GM12878 (cell line): ENCODE measurements at regions not wholly inside any gene's neighbourhood (a gene's known extent, or its start where the extent isn't known, plus 50 kb on each side); places are given as distances from the start of the nearest gene placed in this dataset.

Experiments used
- ATAC-seq: fragments of 200-7000 bp; cut with Tn5 transposase; 3 replicates; pipeline ENCODE4 v1.9.1; 2020; ENCODE audit warnings: mild to moderate bottlenecking, moderate library complexity
- BruUV-seq: library from RNA; stranded (reverse); fragments of 400-500 nt; replicated peaks from 2 replicates; lab custom pipeline; 2021; lab: Mats Ljungman, UMichigan
- CTCF ChIA-PET: fragments of 300-600 bp; sonication (Branson Sonifier 250); formaldehyde crosslinking; extraction: SDS; loops from one replicate; lab custom pipeline; 2021; ENCODE audit warnings: inconsistent platforms; lab: Yijun Ruan, JAX
- POLR2A ChIA-PET: fragments of 350-600 bp; formaldehyde crosslinking; extraction: SDS; loops from one replicate; lab custom pipeline; 2021; ENCODE audit warnings: inconsistent platforms; lab: Charles Lee
- RAD21 ChIA-PET: fragments of 300-600 bp; sonication (Branson Sonifier 250); formaldehyde crosslinking; loops from one replicate; lab custom pipeline; 2023; ENCODE audit warnings: antibody characterized with exemption; ENCODE audit not compliant: unreplicated experiment; lab: Charles Lee
- SMC1A ChIA-PET: fragments of 300-600 bp; sonication (Branson Sonifier 250); formaldehyde crosslinking; loops from one replicate; lab custom pipeline; 2023; ENCODE audit not compliant: unreplicated experiment, uncharacterized antibody; lab: Charles Lee
- DNase-seq: peaks from one replicate; pipeline ENCODE4 v3.0.0-alpha.2; 2011; ENCODE audit warnings: low read depth, low spot score
- FAIRE-seq: peaks from 3 replicates; lab custom pipeline; 2011; peaks lifted over from hg19 to GRCh38; lab: Jason Lieb, UNC
- H2AFZ ChIP-seq: 2 replicates; pipeline ENCODE4 v1.6.0; 2011; ENCODE audit warnings: low read depth, low read length, control low read depth; ENCODE audit not compliant: control insufficient read depth
- H3K27ac ChIP-seq: 2 replicates; pipeline ENCODE4 v1.5.1; 2011; ENCODE audit warnings: control low read depth; ENCODE audit not compliant: control insufficient read depth, insufficient read depth
- H3K27me3 ChIP-seq, 2 experiments: replicated peaks in 1 of 2; 2 replicates each; pipeline versions ENCODE4 v1.6.0 to v1.6.1; 2011; ENCODE audit warnings: low read length in 1 of 2; ENCODE audit not compliant: control insufficient read depth in 2 of 2, insufficient read depth in 2 of 2
- H3K36me3 ChIP-seq, 2 experiments: 2 replicates each; pipeline ENCODE4 v1.5.1; 2011; ENCODE audit warnings: low read length in 1 of 2; ENCODE audit not compliant: control insufficient read depth in 2 of 2, insufficient read depth in 2 of 2
- H3K4me1 ChIP-seq: 2 replicates; pipeline ENCODE4 v1.6.1; 2011; ENCODE audit warnings: mild to moderate bottlenecking, low read length, moderate library complexity, mixed read lengths; ENCODE audit not compliant: control insufficient read depth, insufficient read depth
- H3K4me2 ChIP-seq: 2 replicates; pipeline ENCODE4 v1.6.0; 2011; ENCODE audit warnings: control low read depth; ENCODE audit not compliant: control insufficient read depth, insufficient read depth
- H3K4me3 ChIP-seq: fragments of 200-600 bp; sonication (generic); 2 replicates; pipeline ENCODE4 v1.5.1; 2016
- H3K79me2 ChIP-seq: 2 replicates; pipeline ENCODE4 v1.6.0; 2011; ENCODE audit warnings: low read length; ENCODE audit not compliant: control insufficient read depth, insufficient read depth
- H3K9ac ChIP-seq: 2 replicates; pipeline ENCODE4 v1.8.0; 2011; ENCODE audit warnings: low read length, control low read depth, mixed read lengths; ENCODE audit not compliant: control insufficient read depth, insufficient read depth
- H3K9me3 ChIP-seq: replicated peaks from 3 replicates; pipeline ENCODE4 v1.5.1; 2011; ENCODE audit warnings: mild to moderate bottlenecking, low read length; ENCODE audit not compliant: control insufficient read depth, insufficient read depth
- H4K20me1 ChIP-seq: 2 replicates; pipeline ENCODE4 v1.6.0; 2011; ENCODE audit not compliant: control insufficient read depth, insufficient read depth
- CBFB ChIP-seq: IDR thresholded peaks from 2 replicates; pipeline ENCODE4 v1.6.1; 2016; ENCODE audit warnings: antibody characterized with exemption, low read depth
- EED ChIP-seq: sonication (generic); IDR thresholded peaks from 2 replicates; pipeline ENCODE4 v1.6.1; 2016; ENCODE audit warnings: antibody characterized with exemption, low read depth
- FOXM1 ChIP-seq: IDR thresholded peaks from 2 replicates; pipeline ENCODE4 v1.6.1; 2012; ENCODE audit warnings: low read depth, mild to moderate bottlenecking, inconsistent platforms, low read length, moderate library complexity
- GABPA ChIP-seq: IDR thresholded peaks from 2 replicates; pipeline ENCODE4 v1.6.1; 2014; ENCODE audit warnings: antibody characterized with exemption, low read depth, mild to moderate bottlenecking, inconsistent platforms
- HSF1 ChIP-seq: fragments of 150-350 bp; IDR thresholded peaks from 2 replicates; pipeline ENCODE4 v1.6.1; 2014; ENCODE audit warnings: mild to moderate bottlenecking, low read depth, low read length
- KLF5 ChIP-seq: fragments of 450-650 bp; IDR thresholded peaks from 2 replicates; pipeline ENCODE4 v1.6.1; 2014; ENCODE audit warnings: mild to moderate bottlenecking; ENCODE audit not compliant: partially characterized antibody
- LARP7 ChIP-seq: fragments of 450-650 bp; IDR thresholded peaks from 2 replicates; pipeline ENCODE4 v1.6.1; 2017; ENCODE audit warnings: mild to moderate bottlenecking
- NFXL1 ChIP-seq: fragments of 450-650 bp; IDR thresholded peaks from 2 replicates; pipeline ENCODE4 v1.6.1; 2017; ENCODE audit warnings: antibody characterized with exemption, mild to moderate bottlenecking, borderline replicate concordance
- PKNOX1 ChIP-seq: fragments of 450-650 bp; IDR thresholded peaks from 2 replicates; pipeline ENCODE4 v1.6.1; 2016; ENCODE audit warnings: mild to moderate bottlenecking
- POLR2A ChIP-seq: IDR thresholded peaks from 2 replicates; pipeline ENCODE4 v1.6.1; 2011; ENCODE audit warnings: low read depth, mild to moderate bottlenecking, low read length
- RELA ChIP-seq: fragments of 450-650 bp; IDR thresholded peaks from 2 replicates; pipeline ENCODE4 v1.8.0; 2014; ENCODE audit warnings: borderline replicate concordance; ENCODE audit not compliant: partially characterized antibody
- REST ChIP-seq: IDR thresholded peaks from 2 replicates; pipeline ENCODE4 v1.6.1; 2012; ENCODE audit warnings: mild to moderate bottlenecking, low read depth, low read length
- SREBF1 ChIP-seq: IDR thresholded peaks from 2 replicates; pipeline ENCODE4 v1.6.1; 2012; ENCODE audit warnings: mild to moderate bottlenecking, low read length
- SRF ChIP-seq, 2 experiments: IDR thresholded peaks; 2 replicates each; pipeline ENCODE4 v1.6.1; 2011; ENCODE audit warnings: low read depth in 2 of 2, low read length in 2 of 2, mild to moderate bottlenecking in 1 of 2, moderate library complexity in 1 of 2
- TCF12 ChIP-seq: IDR thresholded peaks from 2 replicates; pipeline ENCODE4 v1.6.1; 2011; ENCODE audit warnings: low read depth, mild to moderate bottlenecking, low read length
- ZBTB11 ChIP-seq: fragments of 450-650 bp; formaldehyde crosslinking; IDR thresholded peaks from 2 replicates; pipeline ENCODE4 v1.5.0; 2022; ENCODE audit warnings: mild to moderate bottlenecking, missing genetic modification characterization
- ZNF274 ChIP-seq: IDR thresholded peaks from one replicate; pipeline ENCODE4 v1.8.0; 2011; ENCODE audit not compliant: insufficient read length, insufficient read depth
- ZSCAN29 ChIP-seq: fragments of 450-650 bp; IDR thresholded peaks from 2 replicates; pipeline ENCODE4 v1.6.1; 2017; ENCODE audit warnings: mild to moderate bottlenecking, moderate library complexity
- WGBS: methylation state at CpG from one replicate; pipeline ENCODE4 v1.1.6; 2016; ENCODE audit warnings: low lambda C conversion rate; ENCODE audit not compliant: insufficient replicate concordance, insufficient coverage; ENCODE audit errors: missing lambda C conversion rate; 5-methylcytosine and 5-hydroxymethylcytosine counted together
- in situ Hi-C: fragments of 300-500 bp; cut with MboI; formaldehyde crosslinking; loops from 9 replicates; pipeline ENCODE4 v1.14.3; 2018; ENCODE audit warnings: mixed read lengths
- intact Hi-C: fragments of 100-400 bp; cut with micrococcal nuclease; formaldehyde crosslinking; loops from one replicate; pipeline ENCODE4 v1.14.2; 2022; ENCODE audit not compliant: unreplicated experiment

GRCh38 chr18:2391470-2391869, 179.8 kb downstream of the METTL4 start:
- ChIA-PET CTCF (no interaction called here), SMC1A (no interaction called here), RAD21 (no interaction called here), POLR2A (no interaction called here)
- Histone ChIP-seq H3K27me3 (no peaks in the 10 kb centered on the region), H2AFZ (no peak overlapping the region), H3K4me3 (no peak overlapping the region), H3K9ac (no peak overlapping the region), H3K27ac (no peak overlapping the region), H3K36me3 (no peaks in the 10 kb centered on the region), H3K4me2 (no peak overlapping the region), H3K4me1 (no peaks in the 10 kb centered on the region), H3K9me3 (no peaks in the 10 kb centered on the region), H3K79me2 (no peaks in the 10 kb centered on the region), H4K20me1 (no peaks in the 10 kb centered on the region)
- intact Hi-C loops (no loop called here), in situ Hi-C loops (no loop called here)
- no TSS peak for BruUV-seq
- DNase-seq (no peak), FAIRE-seq (no peak), ATAC-seq (no peak)
- WGBS = 28% methylated on average over 6 of the region's 6 CpGs
- TF ChIP-seq POLR2A (no peak), KLF5 (no peak), GABPA (no peak), CBFB (no peak), REST (no peak), SRF (IDR thresholded peaks at IDR 0.05; ENCODE audit: low read depth in 2 of 2, low read length in 2 of 2) (no peak), PKNOX1 (peak; percentile 55), SREBF1 (no peak), EED (no peak), NFXL1 (no peak), ZNF274 (no peak), HSF1 (no peak), LARP7 (no peak), TCF12 (no peak), ZBTB11 (CRISPR knock-in tag) (no peak), ZSCAN29 (peak; percentile 70; the same call in 1 of the 2 replicates), FOXM1 (no peak), RELA (no peak)
